H1 (cell line): ENCODE measurements at regions not wholly inside any gene's neighbourhood (a gene's known extent, or its start where the extent isn't known, plus 50 kb on each side); places are given as distances from the start of the nearest gene placed in this dataset.

Experiments used
- CTCF ChIA-PET: fragments of 300-600 bp; sonication (Branson Sonifier 250); formaldehyde crosslinking; loops from one replicate; lab custom pipeline; 2021; ENCODE audit not compliant: partially characterized antibody; lab: Charles Lee
- POLR2A ChIA-PET: fragments of 300-600 bp; sonication (Branson Sonifier 250); formaldehyde crosslinking; loops from one replicate; lab custom pipeline; 2021; ENCODE audit warnings: inconsistent platforms; ENCODE audit not compliant: partially characterized antibody; lab: Charles Lee
- DNase-seq, 2 experiments: peaks; one replicate each; pipeline versions ENCODE4 v3.0.0 to v3.0.0-alpha.2; 2010 to 2022; ENCODE audit warnings: low spot score in 2 of 2, low read depth in 1 of 2, mixed read lengths in 1 of 2
- FAIRE-seq: peaks from 2 replicates; lab custom pipeline; 2011; peaks lifted over from hg19 to GRCh38; lab: Jason Lieb, UNC
- H2AFZ ChIP-seq: 2 replicates; pipeline ENCODE4 v1.8.1; 2012; ENCODE audit warnings: low read length, inconsistent platforms
- H2AK5ac ChIP-seq: 2 replicates; pipeline ENCODE4 v1.6.1; 2013; ENCODE audit warnings: low read depth, low read length
- H2BK120ac ChIP-seq: replicated peaks from 2 replicates; pipeline ENCODE3; 2013; ENCODE audit warnings: low read depth, low read length, inconsistent platforms
- H2BK12ac ChIP-seq: 2 replicates; pipeline ENCODE4 v1.6.1; 2013; ENCODE audit warnings: low read depth, low read length
- H2BK15ac ChIP-seq: 2 replicates; pipeline ENCODE4 v1.6.1; 2013; ENCODE audit warnings: low read length
- H2BK20ac ChIP-seq: 2 replicates; pipeline ENCODE4 v1.6.1; 2013; ENCODE audit warnings: low read length
- H2BK5ac ChIP-seq: 2 replicates; pipeline ENCODE4 v1.6.1; 2013; ENCODE audit warnings: low read depth, low read length
- H3K14ac ChIP-seq: 2 replicates; pipeline ENCODE4 v1.6.1; 2013; ENCODE audit warnings: inconsistent platforms; ENCODE audit not compliant: insufficient read length
- H3K18ac ChIP-seq: 2 replicates; pipeline ENCODE4 v1.6.1; 2013; ENCODE audit warnings: low read length; ENCODE audit errors: extremely low read depth
- H3K23ac ChIP-seq: 2 replicates; pipeline ENCODE4 v1.6.1; 2013; ENCODE audit warnings: inconsistent platforms; ENCODE audit not compliant: insufficient read length
- H3K23me2 ChIP-seq: 2 replicates; pipeline ENCODE4 v1.6.1; 2013; ENCODE audit warnings: low read depth, low read length
- H3K27ac ChIP-seq: 2 replicates; pipeline ENCODE4 v1.6.1; 2011; ENCODE audit warnings: low read depth, low read length, inconsistent platforms
- H3K27me3 ChIP-seq, 4 experiments: replicated peaks in 1 of 4; 1 replicate in 1 of 4; 2 replicates in 3 of 4; pipeline versions ENCODE4 v1.6.1 to v1.8.1; 2011 to 2013; ENCODE audit warnings: low read length in 3 of 4, mild to moderate bottlenecking in 3 of 4, inconsistent platforms in 2 of 4, mixed read lengths in 2 of 4, moderate library complexity in 1 of 4; ENCODE audit not compliant: control insufficient read depth in 3 of 4, insufficient read depth in 3 of 4; ENCODE audit errors: extremely low read depth in 1 of 4
- H3K36me3 ChIP-seq, 4 experiments: 2 replicates each; pipeline versions ENCODE4 v1.6.1 to v1.8.1; 2011 to 2013; ENCODE audit warnings: mild to moderate bottlenecking in 4 of 4, low read length in 3 of 4, moderate library complexity in 2 of 4, control low read depth in 1 of 4, inconsistent platforms in 1 of 4; ENCODE audit not compliant: insufficient read depth in 4 of 4, control insufficient read depth in 2 of 4
- H3K4ac ChIP-seq: replicated peaks from 2 replicates; pipeline ENCODE3; 2013; ENCODE audit warnings: low read length, low read depth, mixed read lengths, inconsistent platforms; ENCODE audit not compliant: insufficient read length
- H3K4me1 ChIP-seq, 4 experiments: replicated peaks in 1 of 4; 1 replicate in 1 of 4; 2 replicates in 3 of 4; pipeline versions ENCODE4 v1.6.1 to v1.8.1; 2011 to 2013; ENCODE audit warnings: low read length in 3 of 4, inconsistent platforms in 2 of 4, mixed read lengths in 1 of 4; ENCODE audit not compliant: insufficient read depth in 4 of 4, control insufficient read depth in 3 of 4
- H3K4me2 ChIP-seq, 2 experiments: 2 replicates each; pipeline versions ENCODE4 v1.6.1 to v1.8.1; 2011 to 2013; ENCODE audit warnings: low read depth in 2 of 2, low read length in 2 of 2, control low read depth in 1 of 2, inconsistent platforms in 1 of 2, mild to moderate bottlenecking in 1 of 2; ENCODE audit not compliant: insufficient read depth in 1 of 2
- H3K4me3 ChIP-seq, 4 experiments: fragments of 200-600, 300-600 bp in 1 of 4; sonication (generic), shearing (Covaris generic), sonication (Bioruptor Twin) in 1 of 4; 2 replicates each; pipeline versions ENCODE4 v1.5.1 to v1.8.1; 2011 to 2016; ENCODE audit warnings: low read length in 4 of 4, low read depth in 3 of 4, control low read depth in 2 of 4, inconsistent platforms in 2 of 4, mild to moderate bottlenecking in 2 of 4, mixed read lengths in 1 of 4, moderate library complexity in 1 of 4; ENCODE audit not compliant: insufficient read depth in 2 of 4; ENCODE audit errors: extremely low read depth in 1 of 4
- H3K56ac ChIP-seq: replicated peaks from 2 replicates; pipeline ENCODE3; 2013; ENCODE audit warnings: low read depth, mild to moderate bottlenecking, mixed read lengths, low read length, inconsistent platforms; ENCODE audit not compliant: insufficient read length
- H3K79me1 ChIP-seq: 2 replicates; pipeline ENCODE4 v1.6.1; 2013; ENCODE audit warnings: low read depth, low read length, control low read depth
- H3K79me2 ChIP-seq, 2 experiments: 2 replicates each; pipeline versions ENCODE4 v1.6.1 to v1.8.1; 2012 to 2013; ENCODE audit warnings: low read length in 2 of 2, mild to moderate bottlenecking in 2 of 2, inconsistent platforms in 1 of 2; ENCODE audit not compliant: insufficient read depth in 2 of 2, control insufficient read depth in 1 of 2
- H3K9ac ChIP-seq, 4 experiments: replicated peaks in 1 of 4; 1 replicate in 1 of 4; 2 replicates in 3 of 4; pipeline versions ENCODE4 v1.6.1 to v1.8.1; 2011 to 2013; ENCODE audit warnings: low read depth in 3 of 4, low read length in 3 of 4, control low read depth in 2 of 4, mild to moderate bottlenecking in 2 of 4, moderate library complexity in 2 of 4, inconsistent platforms in 1 of 4; ENCODE audit errors: extremely low read depth in 1 of 4
- H3K9me3 ChIP-seq, 2 experiments: 2 replicates each; pipeline versions ENCODE4 v1.6.1 to v1.8.1; 2012 to 2013; ENCODE audit warnings: mild to moderate bottlenecking in 2 of 2, moderate library complexity in 2 of 2, control low read depth in 1 of 2, inconsistent platforms in 1 of 2, low read depth in 1 of 2, low read length in 1 of 2, mixed read lengths in 1 of 2; ENCODE audit not compliant: insufficient read depth in 2 of 2
- H4K20me1 ChIP-seq, 2 experiments: replicated peaks in 1 of 2; 2 replicates each; pipeline versions ENCODE3 to v1.8.1; 2011 to 2013; ENCODE audit warnings: inconsistent platforms in 2 of 2, low read length in 2 of 2, mild to moderate bottlenecking in 1 of 2; ENCODE audit not compliant: insufficient read depth in 2 of 2, control insufficient read depth in 1 of 2
- H4K5ac ChIP-seq: 2 replicates; pipeline ENCODE4 v1.6.1; 2013; ENCODE audit warnings: low read length, low read depth, mixed read lengths, inconsistent platforms; ENCODE audit not compliant: insufficient read length
- H4K8ac ChIP-seq: 2 replicates; pipeline ENCODE4 v1.8.0; 2013; ENCODE audit warnings: mild to moderate bottlenecking, moderate library complexity, low read length, inconsistent platforms; ENCODE audit not compliant: insufficient read depth; ENCODE audit errors: extremely low read depth
- H4K91ac ChIP-seq: replicated peaks from 2 replicates; pipeline ENCODE3; 2013; ENCODE audit warnings: low read length, mixed read lengths, inconsistent platforms; ENCODE audit not compliant: insufficient read length
- ASH2L ChIP-seq: fragments of 200-600, 300-600 bp; sonication (generic); IDR thresholded peaks from one replicate; pipeline ENCODE4 v1.7.1; 2017; ENCODE audit warnings: low read length
- CREB1 ChIP-seq: IDR thresholded peaks from 2 replicates; pipeline ENCODE4 v1.6.1; 2012; ENCODE audit warnings: inconsistent platforms
- HDAC6 ChIP-seq: IDR thresholded peaks from one replicate; pipeline ENCODE4 v1.7.1; 2012; ENCODE audit warnings: low read depth, mild to moderate bottlenecking, inconsistent platforms, low read length, moderate library complexity
- KDM4A ChIP-seq: IDR thresholded peaks from one replicate; pipeline ENCODE4 v1.7.1; 2012; ENCODE audit warnings: low read depth, mild to moderate bottlenecking, moderate library complexity, low read length, inconsistent platforms; ENCODE audit not compliant: severe bottlenecking
- PHF8 ChIP-seq: fragments of 200-600 bp; sonication (generic); conservative IDR thresholded peaks from 2 replicates; pipeline ENCODE4 v1.7.1; 2012; ENCODE audit warnings: low read depth, mild to moderate bottlenecking, inconsistent platforms, low read length, moderate library complexity
- POLR2A ChIP-seq, 2 experiments: IDR thresholded peaks; 1 replicate in 1 of 2; 2 replicates in 1 of 2; pipeline ENCODE4 v1.6.1; 2011; ENCODE audit warnings: low read depth in 2 of 2, low read length in 2 of 2, mild to moderate bottlenecking in 2 of 2; ENCODE audit errors: control extremely low read depth in 1 of 2
- RFX5 ChIP-seq: IDR thresholded peaks from 2 replicates; pipeline ENCODE4 v1.6.1; 2011; ENCODE audit warnings: low read depth, low read length, improper control_type of control experiment, borderline replicate concordance
- SAP30 ChIP-seq: fragments of 300-600 bp; sonication (generic); IDR thresholded peaks from 2 replicates; pipeline ENCODE4 v1.7.1; 2012; ENCODE audit warnings: low read length, moderate library complexity, mild to moderate bottlenecking, inconsistent platforms; ENCODE audit not compliant: insufficient read depth, insufficient replicate concordance
- SIRT6 ChIP-seq: IDR thresholded peaks from one replicate; pipeline ENCODE4 v1.7.1; 2012; ENCODE audit warnings: low read length, inconsistent platforms
- SP4 ChIP-seq: IDR thresholded peaks from 2 replicates; pipeline ENCODE4 v1.6.1; 2012; ENCODE audit warnings: low read length, inconsistent platforms
- ZNF274 ChIP-seq: IDR thresholded peaks from 2 replicates; pipeline ENCODE4 v1.7.0; 2012; ENCODE audit warnings: low read length, borderline replicate concordance; ENCODE audit errors: extremely low read depth
- WGBS, 2 experiments: shearing (Covaris generic) in 1 of 2; methylation state at CpG; one replicate each; pipeline versions ENCODE4 v1.1.6 to v1.1.7; 2013 to 2015; ENCODE audit warnings: low lambda C conversion rate in 2 of 2, mixed read lengths in 2 of 2, inconsistent platforms in 1 of 2, low coverage in 1 of 2, missing lambda C conversion rate in 1 of 2; ENCODE audit not compliant: insufficient replicate concordance in 2 of 2, insufficient coverage in 1 of 2, insufficient read length in 1 of 2; ENCODE audit errors: extremely low coverage in 1 of 2, missing lambda C conversion rate in 1 of 2; 5-methylcytosine and 5-hydroxymethylcytosine counted together

- no peaks in the 10 kb centered on the region for H3K79me2 ChIP-seq
- no peak overlapping the region for H3K27ac ChIP-seq
- H4K8ac ChIP-seq, result no peak overlapping the region
- H3K23me2 ChIP-seq, result no peaks in the 10 kb centered on the region
- no peaks in the 10 kb centered on the region for H3K79me1 ChIP-seq
- H2BK15ac ChIP-seq, result no peak overlapping the region
- no peak overlapping the region for H3K18ac ChIP-seq
- H3K14ac ChIP-seq, result no peak overlapping the region
- ChIA-PET POLR2A (no interaction called here), CTCF (no interaction called here)
- H2AK5ac ChIP-seq, result no peak overlapping the region
- no peak overlapping the region for H2BK5ac ChIP-seq
- no peak overlapping the region for H3K23ac ChIP-seq
- no peaks in the 10 kb centered on the region for H4K20me1 ChIP-seq
- H2BK20ac ChIP-seq, result no peak overlapping the region
- no peak overlapping the region for H3K4ac ChIP-seq
- no peaks in the 10 kb centered on the region for H3K36me3 ChIP-seq
- H3K4me1 ChIP-seq, result no peaks in the 10 kb centered on the region; a peak in 1 of 7 replicates
- 97% methylated on average over 3 of the region's 3 CpGs; no CpG with 5 or more reads in 1 of the 2 experiments for WGBS, 2 experiments
- no peak overlapping the region for H4K5ac ChIP-seq
- H3K9ac ChIP-seq, result no peak overlapping the region
- H3K4me3 ChIP-seq, result no peak overlapping the region
- no peaks in the 10 kb centered on the region for H3K27me3 ChIP-seq
- no peak overlapping the region for H2BK12ac ChIP-seq
- no peak overlapping the region for H3K4me2 ChIP-seq
- H2BK120ac ChIP-seq, result no peak overlapping the region
- TF ChIP-seq ASH2L, result no peak
- no peak for TF ChIP-seq POLR2A (IDR thresholded peaks at IDR 0.05; ENCODE audit: control extremely low read depth in 1 of 2, low read depth in 2 of 2, low read length in 2 of 2)
- no peak for TF ChIP-seq PHF8
- TF ChIP-seq HDAC6, result no peak
- TF ChIP-seq ZNF274, result no peak
- no peak for TF ChIP-seq SAP30
- TF ChIP-seq KDM4A, result no peak
- TF ChIP-seq RFX5, result no peak
- no peak for TF ChIP-seq SP4
- no peak for TF ChIP-seq CREB1
- TF ChIP-seq SIRT6, result no peak
- H3K9me3 ChIP-seq, result no peaks in the 10 kb centered on the region
- H2AFZ ChIP-seq, result no peak overlapping the region
- H3K56ac ChIP-seq, result no peak overlapping the region
- DNase-seq (no peak), FAIRE-seq (no peak)
- no peak overlapping the region for H4K91ac ChIP-seq
Observed at GRCh38 chr1:82197606-82198005, 396.9 kb downstream of the ADGRL2 start.
